Ishikawa (cell line): ENCODE measurements at regions not wholly inside any gene's neighbourhood (a gene's known extent, or its start where the extent isn't known, plus 50 kb on each side); places are given as distances from the start of the nearest gene placed in this dataset.

Source experiments
- CEBPB ChIP-seq: IDR thresholded peaks from 2 replicates; pipeline ENCODE4 v1.6.1; 2012
- CREB1 ChIP-seq: IDR thresholded peaks from 2 replicates; pipeline ENCODE4 v1.6.1; 2012; ENCODE audit warnings: low read depth
- EGR1 ChIP-seq: IDR thresholded peaks from 2 replicates; pipeline ENCODE4 v1.6.1; 2012
- EP300 ChIP-seq: IDR thresholded peaks from 2 replicates; pipeline ENCODE4 v1.6.1; 2012; ENCODE audit warnings: borderline replicate concordance
- FOXM1 ChIP-seq: IDR thresholded peaks from 2 replicates; pipeline ENCODE4 v1.6.1; 2012; ENCODE audit warnings: low read depth, borderline replicate concordance
- MAX ChIP-seq: IDR thresholded peaks from 2 replicates; pipeline ENCODE4 v1.6.1; 2012
- RAD21 ChIP-seq: IDR thresholded peaks from 2 replicates; pipeline ENCODE4 v1.6.1; 2012; ENCODE audit warnings: low read depth
- REST ChIP-seq: IDR thresholded peaks from 2 replicates; pipeline ENCODE4 v1.6.1; 2012; ENCODE audit warnings: low read depth, mild to moderate bottlenecking
- TAF1 ChIP-seq: IDR thresholded peaks from 2 replicates; pipeline ENCODE4 v1.6.1; 2012; ENCODE audit warnings: low read depth, mild to moderate bottlenecking
- TEAD4 ChIP-seq: IDR thresholded peaks from 2 replicates; pipeline ENCODE4 v1.6.1; 2012
- USF1 ChIP-seq: IDR thresholded peaks from 2 replicates; pipeline ENCODE4 v1.6.1; 2012
- YY1 ChIP-seq: IDR thresholded peaks from 2 replicates; pipeline ENCODE4 v1.6.1; 2012; ENCODE audit warnings: low read depth

GRCh38 chr4:155433636-155434360 is 57.0 kb upstream of the MAP9 start:
- TF ChIP-seq REST (no peak), YY1 (no peak), TEAD4 (no peak), RAD21 (no peak), MAX (no peak), TAF1 (no peak), EGR1 (no peak), EP300 (no peak), USF1 (no peak), CREB1 (no peak), FOXM1 (no peak), CEBPB (no peak)
